Prostate gland (tissue), 2 donors: ENCODE measurements at regions not wholly inside any gene's neighbourhood (a gene's known extent, or its start where the extent isn't known, plus 50 kb on each side); places are given as distances from the start of the nearest gene placed in this dataset.
A peak's percentile ranks its signal among the peaks of the same experiment; 100 is the strongest.

ENCODE experiments used
- DNase-seq: peaks from one replicate; pipeline ENCODE4 v3.0.0-alpha.2; 2019; ENCODE audit warnings: low spot score
- H3K27ac ChIP-seq, 2 donors: fragments of 200-600 bp; sonication (generic); 2 replicates each; pipeline ENCODE4 v1.5.1; 2017 to 2019
- H3K27me3 ChIP-seq: fragments of 200-600 bp; sonication (generic); replicated peaks from 2 replicates; pipeline ENCODE4 v1.5.1; 2019; ENCODE audit not compliant: insufficient read depth
- H3K36me3 ChIP-seq, 2 donors: fragments of 200-600 bp; sonication (generic); 1 replicate in 1 of 2; 2 replicates in 1 of 2; pipeline versions ENCODE4 v1.5.1 to v1.8.1; 2017 to 2019
- H3K4me1 ChIP-seq: fragments of 200-600 bp; sonication (generic); replicated peaks from 2 replicates; pipeline ENCODE4 v1.5.1; 2019
- H3K4me3 ChIP-seq, 2 donors: fragments of 200-600 bp; sonication (generic); 2 replicates each; pipeline ENCODE4 v1.5.1; 2017 to 2019
- H3K9me3 ChIP-seq: fragments of 200-600 bp; sonication (generic); 2 replicates; pipeline ENCODE4 v1.5.1; 2017
- CTCF ChIP-seq, 4 experiments: fragments of 200-600 bp in 2 of 4; fragments of 450-650 bp in 2 of 4; sonication (generic) in 2 of 4; IDR thresholded peaks; 1 replicate in 3 of 4; 2 replicates in 1 of 4; pipeline ENCODE4 v1.5.1; 2016 to 2019; ENCODE audit warnings: antibody characterized with exemption in 4 of 4, mild to moderate bottlenecking in 2 of 4, moderate library complexity in 2 of 4
- POLR2A ChIP-seq: fragments of 450-650 bp; IDR thresholded peaks from one replicate; pipeline ENCODE4 v1.6.1; 2016; ENCODE audit warnings: antibody characterized with exemption, mild to moderate bottlenecking
- POLR2AphosphoS5 ChIP-seq: sonication (generic); formaldehyde crosslinking; IDR thresholded peaks from one replicate; pipeline ENCODE4 v1.6.1; 2017; ENCODE audit warnings: antibody characterized with exemption
- WGBS: methylation state at CpG from one replicate; pipeline ENCODE4 v1.1.5; 2018; 5-methylcytosine and 5-hydroxymethylcytosine counted together
- intact Hi-C: fragments of 100-400 bp; cut with DNase I; formaldehyde crosslinking; loops from one replicate; pipeline ENCODE4 v1.14.2; 2022

- intact Hi-C loops, result no loop called here
- no peaks in the 10 kb centered on the region for H3K36me3 ChIP-seq
- no peaks in the 10 kb centered on the region for H3K4me1 ChIP-seq
- H3K9me3 ChIP-seq, result no peaks in the 10 kb centered on the region
- H3K27ac ChIP-seq, result no peak overlapping the region
- DNase-seq, result no peak
- WGBS, result 38% methylated on average over 1 of the region's 1 CpG
- H3K4me3 ChIP-seq, result no peak overlapping the region
- TF ChIP-seq POLR2AphosphoS5, result no peak
- no peak for TF ChIP-seq POLR2A
- no peak for TF ChIP-seq CTCF (IDR thresholded peaks at IDR 0.05)
- H3K27me3 ChIP-seq, result no peaks in the 10 kb centered on the region
Measured at GRCh38 chr4:171441300-171441941, 371.8 kb upstream of the GALNTL6 start.

GRCh38 chr4:171433674-171434073, 379.5 kb upstream of the GALNTL6 start:
- H3K27me3 ChIP-seq, result no peaks in the 10 kb centered on the region
- H3K4me3 ChIP-seq, result no peak overlapping the region
- H3K9me3 ChIP-seq, result no peaks in the 10 kb centered on the region
- H3K4me1 ChIP-seq, result no peaks in the 10 kb centered on the region
- intact Hi-C loops, result no loop called here
- DNase-seq, result no peak
- TF ChIP-seq CTCF (IDR thresholded peaks at IDR 0.05) (peak in 1 of 4 experiments; percentile 24), POLR2AphosphoS5 (no peak)
- no peaks in the 10 kb centered on the region for H3K36me3 ChIP-seq
- no peak overlapping the region for H3K27ac ChIP-seq

GRCh38 chr4:171432536-171432935, 380.7 kb upstream of the GALNTL6 start:
- no peaks in the 10 kb centered on the region for H3K9me3 ChIP-seq
- no peak for DNase-seq
- H3K4me1 ChIP-seq, result no peaks in the 10 kb centered on the region
- no peak overlapping the region for H3K27ac ChIP-seq
- H3K27me3 ChIP-seq, result no peaks in the 10 kb centered on the region
- H3K4me3 ChIP-seq, result no peak overlapping the region
- intact Hi-C loops, result no loop called here
- TF ChIP-seq CTCF (IDR thresholded peaks at IDR 0.05), result no peak
- no peak for TF ChIP-seq POLR2AphosphoS5
- H3K36me3 ChIP-seq, result no peaks in the 10 kb centered on the region

- DNase-seq, result no peak
- Histone ChIP-seq H3K4me3 (no peak overlapping the region), H3K4me1 (no peaks in the 10 kb centered on the region), H3K27ac (no peak overlapping the region), H3K27me3 (no peaks in the 10 kb centered on the region), H3K36me3 (no peaks in the 10 kb centered on the region), H3K9me3 (no peaks in the 10 kb centered on the region)
- intact Hi-C loops, result no loop called here
- 94% methylated on average over 3 of the region's 3 CpGs for WGBS
- no peak for TF ChIP-seq CTCF (IDR thresholded peaks at IDR 0.05)
- TF ChIP-seq POLR2A, result no peak
- no peak for TF ChIP-seq POLR2AphosphoS5
Measured at GRCh38 chr4:171430495-171430894, 382.7 kb upstream of the GALNTL6 start.

GRCh38 chr4:171397175-171397574, 416.0 kb upstream of the GALNTL6 start:
- H3K4me1 ChIP-seq, result no peaks in the 10 kb centered on the region
- H3K9me3 ChIP-seq, result no peaks in the 10 kb centered on the region
- DNase-seq, result no peak
- no peak overlapping the region for H3K27ac ChIP-seq
- TF ChIP-seq POLR2AphosphoS5 (no peak), POLR2A (no peak), CTCF (IDR thresholded peaks at IDR 0.05) (no peak)
- intact Hi-C loops, result no loop called here
- no peak overlapping the region for H3K4me3 ChIP-seq
- WGBS, result 92% methylated on average over 6 of the region's 6 CpGs
- no peaks in the 10 kb centered on the region for H3K36me3 ChIP-seq
- no peaks in the 10 kb centered on the region for H3K27me3 ChIP-seq
